ENCODE measurements at regions not wholly inside any gene's neighbourhood (a gene's known extent, or its start where the extent isn't known, plus 50 kb on each side); places are given as distances from the start of the nearest gene placed in this dataset.
A peak's percentile ranks its signal among the peaks of the same experiment; 100 is the strongest.

DNA sequence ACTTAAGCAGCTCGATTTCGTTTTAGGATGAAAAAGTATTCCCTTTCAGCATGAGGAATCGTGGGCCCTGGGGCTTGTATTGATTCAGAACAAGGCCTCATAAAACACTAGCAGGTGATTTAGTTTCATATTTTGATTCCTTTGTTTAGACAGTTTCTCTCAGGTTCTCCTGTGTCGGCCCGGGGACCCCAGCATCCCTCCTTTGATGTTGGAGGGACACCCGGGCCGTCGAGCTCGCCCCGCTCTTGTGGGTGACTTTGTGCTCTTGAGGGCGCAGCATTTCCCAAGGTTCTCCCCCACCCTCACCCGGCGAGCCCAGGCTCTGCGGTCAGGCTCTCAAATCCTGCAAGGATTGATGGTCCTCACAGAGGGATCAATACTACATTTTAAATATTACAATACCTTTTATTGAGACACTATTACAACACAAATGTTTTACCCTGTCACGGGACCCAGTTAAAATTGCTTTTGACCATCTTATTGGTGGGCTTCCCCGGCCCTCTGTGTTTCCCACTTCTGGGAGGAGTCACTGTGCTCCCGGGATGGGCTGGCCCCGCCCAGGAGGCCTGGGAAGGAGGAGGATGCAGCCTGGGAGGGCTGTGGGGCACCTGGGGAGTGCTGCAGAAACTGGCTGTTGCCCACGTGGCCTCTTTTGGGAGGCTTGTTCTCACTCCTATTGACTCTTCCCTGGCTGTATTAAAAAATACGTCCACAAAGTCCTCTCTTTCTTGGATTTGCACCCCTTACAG is 222.6 kb downstream of the INSIG2 start:
- peak overlapping the region; percentile 50 to 59 for H3K4me3 ChIP-seq (ENCODE audit: low read depth in 1 of 2, low read length in 2 of 2)
- peaks cover 0 to 6% of the 10 kb centered on the region in 2 donors for H3K27me3 ChIP-seq (ENCODE audit: control insufficient read depth in 1 of 2, insufficient read depth in 2 of 2, low read length in 2 of 2)
- H3K27ac ChIP-seq (ENCODE audit: low read depth, low read length), result peak overlapping the region; percentile 50
- H3K9me3 ChIP-seq (ENCODE audit: low read length), result no peaks in the 10 kb centered on the region
- H3K9ac ChIP-seq (ENCODE audit: low read length), result peak overlapping the region; percentile 9
- no peaks in the 10 kb centered on the region for H3K36me3 ChIP-seq (ENCODE audit: insufficient read depth, low read length)
- H3K4me1 ChIP-seq (ENCODE audit: insufficient read depth, low read length), result no peaks in the 10 kb centered on the region

DNA sequence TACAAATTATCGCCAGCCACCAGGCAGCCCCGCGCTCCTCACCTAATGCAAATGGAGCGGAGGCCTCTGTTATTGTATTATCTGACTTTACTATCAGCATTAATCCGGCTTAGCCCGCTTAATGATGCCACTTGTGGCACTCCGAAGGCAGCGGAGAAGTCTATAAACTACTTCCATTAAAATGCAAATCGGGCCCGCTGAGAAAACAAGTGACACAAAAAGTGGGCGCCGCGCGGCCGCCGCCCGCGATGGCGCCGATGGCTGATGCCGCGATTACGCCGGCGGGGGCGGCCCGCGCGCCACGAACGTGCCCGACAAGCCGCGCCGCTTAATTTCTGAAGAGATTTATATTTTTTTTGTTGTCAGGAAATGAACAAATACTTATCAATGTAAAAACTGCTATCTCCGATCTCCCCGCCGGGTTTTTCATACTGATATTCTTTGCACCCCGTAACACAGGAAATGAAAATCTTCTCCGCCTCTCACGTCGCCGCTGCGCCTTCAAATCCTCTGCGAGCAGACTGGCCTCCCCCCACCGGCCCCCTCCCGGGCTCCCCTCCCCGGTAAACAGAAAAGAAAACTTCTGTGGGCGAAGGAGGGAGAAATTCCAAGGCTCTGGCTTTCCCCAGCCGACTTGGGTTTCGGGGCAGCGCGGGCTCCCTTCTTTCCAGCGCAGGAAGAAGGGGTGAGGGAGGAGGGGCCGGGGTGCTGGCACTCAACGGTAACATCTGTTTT is 221.8 kb downstream of the INSIG2 start:
- Histone ChIP-seq H3K4me3 (ENCODE audit: low read depth in 1 of 2, low read length in 2 of 2) (peak overlapping the region; percentile 50 to 59), H3K4me1 (ENCODE audit: insufficient read depth, low read length) (no peaks in the 10 kb centered on the region), H3K9ac (ENCODE audit: low read length) (peak overlapping the region; percentile 9), H3K9me3 (ENCODE audit: low read length) (no peaks in the 10 kb centered on the region), H3K36me3 (ENCODE audit: insufficient read depth, low read length) (no peaks in the 10 kb centered on the region), H3K27me3 (ENCODE audit: control insufficient read depth in 1 of 2, insufficient read depth in 2 of 2, low read length in 2 of 2) (peaks cover 0 to 6% of the 10 kb centered on the region in 2 donors), H3K27ac (ENCODE audit: low read depth, low read length) (peak overlapping the region; percentile 50)

DNA sequence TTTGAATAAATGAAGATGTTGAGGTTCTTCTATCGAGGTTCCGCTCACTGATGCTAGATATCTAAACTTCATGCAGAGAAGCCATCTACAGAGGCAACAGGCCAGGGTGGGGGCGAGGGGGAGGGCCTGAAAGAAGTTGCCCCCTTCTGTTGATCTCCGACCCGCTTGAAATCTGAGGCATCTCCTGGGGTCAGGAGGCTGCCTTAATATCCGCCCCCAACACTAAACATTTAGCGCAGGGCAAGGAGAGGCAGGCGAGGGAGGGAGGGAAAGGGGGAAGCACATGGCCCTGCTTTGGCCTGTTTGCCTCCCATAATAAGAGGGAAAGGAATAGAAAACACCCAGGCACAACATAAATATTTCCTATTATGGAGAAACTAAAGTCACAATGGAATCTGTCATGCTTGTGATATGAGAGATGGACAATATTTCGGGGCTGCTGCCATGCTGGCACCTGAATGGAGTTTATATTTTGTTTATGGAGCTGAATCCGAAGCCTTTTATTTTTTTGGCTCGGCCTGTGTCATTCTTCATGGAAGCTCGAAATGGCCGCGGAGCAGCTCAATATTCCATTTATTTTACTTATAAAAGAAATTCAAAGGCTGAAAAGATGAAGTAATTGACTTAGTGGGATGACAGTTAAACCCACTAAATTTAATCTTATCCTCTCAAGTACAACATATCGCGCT is 221.1 kb downstream of the INSIG2 start:
- Histone ChIP-seq H3K27me3 (ENCODE audit: control insufficient read depth in 1 of 2, insufficient read depth in 2 of 2, low read length in 2 of 2) (peaks cover 0 to 6% of the 10 kb centered on the region in 2 donors), H3K9ac (ENCODE audit: low read length) (no peak overlapping the region), H3K9me3 (ENCODE audit: low read length) (no peaks in the 10 kb centered on the region), H3K4me1 (ENCODE audit: insufficient read depth, low read length) (no peaks in the 10 kb centered on the region), H3K36me3 (ENCODE audit: insufficient read depth, low read length) (no peaks in the 10 kb centered on the region), H3K4me3 (ENCODE audit: low read depth in 1 of 2, low read length in 2 of 2) (peak overlapping the region; percentile 50 to 59), H3K27ac (ENCODE audit: low read depth, low read length) (peak overlapping the region; percentile 50)

DNA sequence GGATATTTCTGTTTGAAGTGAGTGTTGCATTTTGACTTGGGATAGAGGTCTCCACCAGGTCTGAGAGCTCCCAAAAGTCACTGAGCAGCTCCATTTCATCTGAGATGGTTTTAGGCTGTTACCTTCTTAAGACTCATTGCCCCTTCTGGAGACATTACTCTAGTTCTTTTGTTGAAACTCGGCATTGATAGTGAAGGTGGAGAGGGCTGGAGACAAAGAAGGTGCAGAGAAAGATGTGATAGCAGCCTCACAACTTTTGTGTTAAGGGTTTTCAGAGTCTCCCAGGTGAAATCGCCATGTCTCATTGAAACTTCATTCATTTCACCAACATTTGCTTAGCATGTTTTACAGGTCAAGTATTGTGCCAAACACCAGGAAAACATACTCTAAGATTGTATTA is 219.6 kb downstream of the INSIG2 start:
- Histone ChIP-seq H3K27me3 (ENCODE audit: control insufficient read depth in 1 of 2, insufficient read depth in 2 of 2, low read length in 2 of 2) (peaks cover 0 to 6% of the 10 kb centered on the region in 2 donors), H3K9ac (ENCODE audit: low read length) (no peak overlapping the region), H3K9me3 (ENCODE audit: low read length) (no peaks in the 10 kb centered on the region), H3K36me3 (ENCODE audit: insufficient read depth, low read length) (no peaks in the 10 kb centered on the region), H3K4me1 (ENCODE audit: insufficient read depth, low read length) (no peaks in the 10 kb centered on the region), H3K27ac (ENCODE audit: low read depth, low read length) (no peak overlapping the region), H3K4me3 (ENCODE audit: low read depth in 1 of 2, low read length in 2 of 2) (no peak overlapping the region)

DNA sequence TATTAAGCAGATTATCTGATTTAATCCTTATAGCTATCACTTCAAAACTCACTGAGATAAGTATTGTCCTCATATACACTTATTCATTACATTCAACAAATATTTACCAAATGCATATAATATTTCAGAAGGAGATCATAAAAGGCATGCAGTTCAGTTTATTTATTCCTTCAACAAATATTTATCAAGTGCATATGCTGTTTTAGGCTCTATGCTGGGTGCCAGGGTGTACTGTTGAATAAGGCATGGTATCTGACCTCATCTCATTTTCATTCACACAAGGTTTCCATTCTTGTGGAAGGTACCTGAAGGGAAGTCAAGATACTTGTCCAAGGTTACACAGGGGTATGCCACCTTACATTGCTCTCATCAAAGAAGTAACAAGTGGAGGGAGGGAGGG is 213.0 kb downstream of the INSIG2 start:
- Histone ChIP-seq H3K4me1 (ENCODE audit: insufficient read depth, low read length) (no peaks in the 10 kb centered on the region), H3K36me3 (ENCODE audit: insufficient read depth, low read length) (no peaks in the 10 kb centered on the region), H3K9me3 (ENCODE audit: low read length) (no peaks in the 10 kb centered on the region), H3K4me3 (ENCODE audit: low read depth in 1 of 2, low read length in 2 of 2) (no peak overlapping the region), H3K27me3 (ENCODE audit: control insufficient read depth in 1 of 2, insufficient read depth in 2 of 2, low read length in 2 of 2) (no peaks in the 10 kb centered on the region), H3K27ac (ENCODE audit: low read depth, low read length) (no peak overlapping the region), H3K9ac (ENCODE audit: low read length) (no peak overlapping the region)

DNA sequence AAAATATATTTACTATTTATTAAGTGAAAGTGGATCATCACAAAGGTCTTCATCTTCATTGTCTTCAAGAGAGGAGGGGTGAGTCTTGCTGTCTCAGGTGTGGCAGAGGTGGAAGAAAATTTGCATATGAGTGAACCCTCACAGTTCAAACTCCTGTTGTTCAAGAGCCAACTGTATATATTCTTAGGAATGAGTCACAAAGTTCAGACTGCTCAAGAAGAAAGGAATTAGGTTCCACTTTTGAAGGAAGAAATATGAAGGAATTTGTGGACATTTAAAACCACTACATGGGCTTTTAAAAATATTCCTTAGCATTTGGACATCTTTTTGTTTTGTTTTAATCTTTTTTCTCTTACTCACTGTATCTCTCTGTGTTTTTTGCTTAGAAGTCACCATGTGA is 212.6 kb downstream of the INSIG2 start:
- H3K9ac ChIP-seq (ENCODE audit: low read length), result no peak overlapping the region
- H3K27ac ChIP-seq (ENCODE audit: low read depth, low read length), result no peak overlapping the region
- H3K9me3 ChIP-seq (ENCODE audit: low read length), result no peaks in the 10 kb centered on the region
- no peaks in the 10 kb centered on the region for H3K4me1 ChIP-seq (ENCODE audit: insufficient read depth, low read length)
- H3K27me3 ChIP-seq (ENCODE audit: control insufficient read depth in 1 of 2, insufficient read depth in 2 of 2, low read length in 2 of 2), result no peaks in the 10 kb centered on the region
- H3K36me3 ChIP-seq (ENCODE audit: insufficient read depth, low read length), result no peaks in the 10 kb centered on the region
- no peak overlapping the region for H3K4me3 ChIP-seq (ENCODE audit: low read depth in 1 of 2, low read length in 2 of 2)

DNA sequence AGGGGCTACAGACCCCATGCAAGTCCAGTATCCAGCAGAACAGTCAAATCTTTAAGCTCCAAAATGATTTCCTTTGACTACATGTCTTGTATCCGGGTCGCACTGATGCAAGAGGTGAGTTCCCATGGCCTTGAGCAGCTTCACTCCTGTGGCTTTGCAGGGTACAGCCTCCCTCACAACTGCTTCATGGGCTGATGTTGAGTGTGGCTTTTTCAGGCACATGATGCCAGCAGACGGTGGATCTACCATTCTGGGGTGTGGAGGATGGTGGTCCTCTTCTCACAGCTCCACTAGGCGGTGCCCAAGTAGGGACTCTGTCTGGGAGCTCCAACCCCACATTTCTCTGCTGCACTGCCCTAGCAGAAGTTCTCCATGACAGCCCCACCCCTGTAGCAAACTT is 208.4 kb downstream of the INSIG2 start:
- no peaks in the 10 kb centered on the region for H3K27me3 ChIP-seq (ENCODE audit: control insufficient read depth in 1 of 2, insufficient read depth in 2 of 2, low read length in 2 of 2)
- H3K4me3 ChIP-seq (ENCODE audit: low read depth in 1 of 2, low read length in 2 of 2), result no peak overlapping the region
- H3K9ac ChIP-seq (ENCODE audit: low read length), result no peak overlapping the region
- H3K4me1 ChIP-seq (ENCODE audit: insufficient read depth, low read length), result no peaks in the 10 kb centered on the region
- no peak overlapping the region for H3K27ac ChIP-seq (ENCODE audit: low read depth, low read length)
- H3K36me3 ChIP-seq (ENCODE audit: insufficient read depth, low read length), result no peaks in the 10 kb centered on the region
- H3K9me3 ChIP-seq (ENCODE audit: low read length), result no peaks in the 10 kb centered on the region

DNA sequence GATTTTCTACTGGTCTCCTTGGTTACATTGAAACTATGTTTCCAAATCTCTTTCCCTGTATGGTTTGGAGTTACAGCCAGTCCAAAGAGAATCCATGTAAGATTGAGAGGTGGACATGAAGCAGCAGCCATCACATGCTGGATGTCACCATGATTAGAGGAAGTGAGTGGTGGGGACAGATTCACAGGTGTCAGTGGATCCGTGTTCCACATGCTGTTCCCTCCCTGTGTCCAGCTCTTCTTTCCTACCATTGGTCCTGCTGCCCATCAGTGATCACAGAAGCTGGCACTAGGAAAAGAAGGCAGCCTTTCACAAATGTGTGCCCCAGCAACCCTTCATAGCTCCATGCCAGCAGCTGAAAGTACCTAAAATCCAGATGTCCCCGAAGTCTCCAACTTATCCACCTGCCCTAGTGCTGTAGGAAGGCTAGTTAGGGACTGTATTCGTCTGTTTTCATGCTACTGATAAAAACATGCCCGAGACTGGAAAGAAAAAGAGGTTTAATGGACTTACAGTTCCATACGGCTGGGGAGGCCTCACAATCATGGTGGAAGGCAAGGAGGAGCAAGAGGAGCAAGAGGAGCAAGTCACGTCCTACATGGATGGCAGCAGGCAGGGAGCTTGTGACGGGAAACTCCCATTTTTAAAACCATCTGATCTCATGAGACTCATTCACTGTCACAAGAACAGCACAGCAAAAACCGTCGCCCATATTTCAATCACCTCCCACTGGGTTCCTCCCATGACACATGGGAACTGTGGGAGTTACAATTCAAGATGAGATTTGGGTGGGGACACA is 207.5 kb downstream of the INSIG2 start:
- no peak overlapping the region for H3K27ac ChIP-seq (ENCODE audit: low read depth, low read length)
- H3K9me3 ChIP-seq (ENCODE audit: low read length), result no peaks in the 10 kb centered on the region
- H3K4me1 ChIP-seq (ENCODE audit: insufficient read depth, low read length), result no peaks in the 10 kb centered on the region
- H3K36me3 ChIP-seq (ENCODE audit: insufficient read depth, low read length), result no peaks in the 10 kb centered on the region
- H3K27me3 ChIP-seq (ENCODE audit: control insufficient read depth in 1 of 2, insufficient read depth in 2 of 2, low read length in 2 of 2), result no peaks in the 10 kb centered on the region
- H3K4me3 ChIP-seq (ENCODE audit: low read depth in 1 of 2, low read length in 2 of 2), result no peak overlapping the region
- H3K9ac ChIP-seq (ENCODE audit: low read length), result no peak overlapping the region

DNA sequence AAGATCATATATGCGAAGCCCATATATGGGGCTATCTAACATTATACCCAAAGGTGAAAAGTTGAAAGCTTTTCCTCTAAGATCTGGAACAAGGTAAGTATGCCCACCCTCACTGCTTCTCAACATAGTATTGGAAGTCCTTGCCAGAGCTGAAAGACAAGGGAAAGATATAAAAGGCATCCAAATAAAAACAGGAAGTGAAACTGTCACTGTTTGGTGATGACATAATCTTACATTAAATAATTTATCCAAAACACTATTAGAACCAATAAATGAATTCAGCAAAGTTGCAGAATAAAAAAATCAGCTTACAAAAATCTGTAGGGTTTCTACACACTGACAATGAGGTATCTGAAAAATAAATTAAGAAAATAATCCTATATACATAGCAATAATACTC is 205.8 kb downstream of the INSIG2 start:
- Histone ChIP-seq H3K9ac (ENCODE audit: low read length) (no peak overlapping the region), H3K9me3 (ENCODE audit: low read length) (no peaks in the 10 kb centered on the region), H3K27me3 (ENCODE audit: control insufficient read depth in 1 of 2, insufficient read depth in 2 of 2, low read length in 2 of 2) (no peaks in the 10 kb centered on the region), H3K4me1 (ENCODE audit: insufficient read depth, low read length) (no peaks in the 10 kb centered on the region), H3K36me3 (ENCODE audit: insufficient read depth, low read length) (no peaks in the 10 kb centered on the region), H3K27ac (ENCODE audit: low read depth, low read length) (no peak overlapping the region), H3K4me3 (ENCODE audit: low read depth in 1 of 2, low read length in 2 of 2) (no peak overlapping the region)

DNA sequence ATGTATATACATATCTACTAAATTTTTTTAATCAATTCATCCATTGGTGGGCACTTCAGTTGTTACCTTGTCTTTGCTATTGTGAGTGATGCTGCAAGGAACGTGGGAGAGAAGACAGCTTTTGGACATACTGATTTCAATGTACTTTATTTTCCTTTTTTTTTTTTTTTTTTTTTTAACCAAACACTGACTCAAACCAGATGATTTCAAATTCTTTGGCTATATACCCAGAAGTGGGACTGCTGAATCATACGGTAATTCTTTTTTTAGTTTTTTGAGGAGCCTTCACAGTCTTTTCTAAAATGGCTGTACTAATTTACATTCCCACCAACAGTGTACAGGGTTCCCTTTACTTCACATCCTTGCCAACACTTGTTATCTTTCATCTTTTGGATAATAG is 204.7 kb downstream of the INSIG2 start:
- no peaks in the 10 kb centered on the region for H3K27me3 ChIP-seq (ENCODE audit: control insufficient read depth in 1 of 2, insufficient read depth in 2 of 2, low read length in 2 of 2)
- H3K4me3 ChIP-seq (ENCODE audit: low read depth in 1 of 2, low read length in 2 of 2), result no peak overlapping the region
- no peak overlapping the region for H3K27ac ChIP-seq (ENCODE audit: low read depth, low read length)
- no peaks in the 10 kb centered on the region for H3K4me1 ChIP-seq (ENCODE audit: insufficient read depth, low read length)
- H3K9me3 ChIP-seq (ENCODE audit: low read length), result no peaks in the 10 kb centered on the region
- no peak overlapping the region for H3K9ac ChIP-seq (ENCODE audit: low read length)
- no peaks in the 10 kb centered on the region for H3K36me3 ChIP-seq (ENCODE audit: insufficient read depth, low read length)

Measured in muscle layer of colon (tissue), 2 donors.